HepG2 (cell line): ENCODE measurements at regions not wholly inside any gene's neighbourhood (a gene's known extent, or its start where the extent isn't known, plus 50 kb on each side); places are given as distances from the start of the nearest gene placed in this dataset.

Experiments used
- ATAC-seq: fragments of 200-7000 bp; cut with Tn5 transposase; 3 replicates; pipeline ENCODE4 v1.9.1; 2020; ENCODE audit warnings: mild to moderate bottlenecking, moderate library complexity
- BruUV-seq: library from RNA; stranded (reverse); fragments of 400-500 nt; replicated peaks from 2 replicates; lab custom pipeline; 2021; lab: Mats Ljungman, UMichigan
- CTCF ChIA-PET: fragments of 300-600 bp; formaldehyde crosslinking; extraction: SDS; loops from one replicate; lab custom pipeline; 2021; ENCODE audit warnings: low total read pairs, inconsistent platforms, low intra/inter-chr PET ratio; lab: Yijun Ruan, JAX
- POLR2A ChIA-PET: fragments of 350-600 bp; sonication (Branson Sonifier 250); formaldehyde crosslinking; loops from one replicate; lab custom pipeline; 2020; ENCODE audit warnings: antibody characterized with exemption, inconsistent platforms; lab: Yijun Ruan, JAX
- DNase-seq: peaks from one replicate; pipeline ENCODE4 v3.0.0-alpha.2; 2015; ENCODE audit warnings: low spot score
- FAIRE-seq: peaks from 3 replicates; lab custom pipeline; 2011; peaks lifted over from hg19 to GRCh38; lab: Jason Lieb, UNC
- H2AFZ ChIP-seq: one replicate; pipeline ENCODE4 v1.6.1; 2011; ENCODE audit warnings: low read length, inconsistent platforms
- H3K27ac ChIP-seq: fragments of 300-600 bp; 3 replicates; pipeline ENCODE4 v1.8.0; 2011; ENCODE audit warnings: mixed run types, mild to moderate bottlenecking, mixed read lengths, low read length, inconsistent platforms; ENCODE audit not compliant: insufficient read depth; ENCODE audit errors: extremely low read length
- H3K27me3 ChIP-seq, 2 experiments: fragments of 200-600 bp in 1 of 2; 2 replicates in 1 of 2; 3 replicates in 1 of 2; pipeline versions ENCODE4 v1.6.0 to v1.8.0; 2011; ENCODE audit warnings: low read length in 2 of 2, mild to moderate bottlenecking in 2 of 2, moderate library complexity in 2 of 2, inconsistent platforms in 1 of 2; ENCODE audit not compliant: insufficient read depth in 2 of 2, control insufficient read depth in 1 of 2
- H3K36me3 ChIP-seq, 2 experiments: fragments of 200-600 bp in 1 of 2; replicated peaks in 1 of 2; 2 replicates in 1 of 2; 3 replicates in 1 of 2; pipeline versions ENCODE4 v1.5.1 to v1.8.0; 2011; ENCODE audit warnings: low read length in 2 of 2, inconsistent platforms in 1 of 2; ENCODE audit not compliant: insufficient read depth in 2 of 2, control insufficient read depth in 1 of 2
- H3K4me1 ChIP-seq: 2 replicates; pipeline ENCODE4 v1.5.1; 2012; ENCODE audit warnings: low read length, inconsistent platforms; ENCODE audit not compliant: insufficient read depth
- H3K4me2 ChIP-seq: 2 replicates; pipeline ENCODE4 v1.6.0; 2011; ENCODE audit warnings: low read depth, low read length, inconsistent platforms
- H3K4me3 ChIP-seq, 3 experiments: fragments of 200-600 bp in 1 of 3; sonication (generic), shearing (Covaris generic) in 1 of 3; replicated peaks in 1 of 3; 2 replicates each; pipeline ENCODE4 v1.5.1; 2011 to 2016; ENCODE audit warnings: low read length in 3 of 3, inconsistent platforms in 2 of 3, low read depth in 2 of 3, mild to moderate bottlenecking in 2 of 3, control low read depth in 1 of 3, mixed read lengths in 1 of 3; ENCODE audit not compliant: insufficient read depth in 1 of 3
- H3K79me2 ChIP-seq: one replicate; pipeline ENCODE4 v1.6.1; 2011; ENCODE audit warnings: low read length, inconsistent platforms; ENCODE audit not compliant: insufficient read depth
- H3K9ac ChIP-seq: 2 replicates; pipeline ENCODE4 v1.6.0; 2011; ENCODE audit warnings: mild to moderate bottlenecking, low read depth, low read length, inconsistent platforms; ENCODE audit not compliant: insufficient read depth
- H3K9me3 ChIP-seq: 2 replicates; pipeline ENCODE4 v1.5.1; 2012; ENCODE audit warnings: mild to moderate bottlenecking, low read length
- H4K20me1 ChIP-seq: 2 replicates; pipeline ENCODE4 v1.6.0; 2011; ENCODE audit warnings: inconsistent platforms, mild to moderate bottlenecking, low read length, moderate library complexity; ENCODE audit not compliant: insufficient read depth
- NFYC ChIP-seq: IDR thresholded peaks from 2 replicates; pipeline ENCODE4 v1.6.1; 2016; ENCODE audit warnings: missing genetic modification reagents, missing compliant biosample characterization
- RERE ChIP-seq: IDR thresholded peaks from 2 replicates; pipeline ENCODE4 v1.6.1; 2016; ENCODE audit warnings: low read depth, missing genetic modification reagents, missing compliant biosample characterization
- ZNF576 ChIP-seq: sonication (generic); formaldehyde crosslinking; IDR thresholded peaks from 2 replicates; pipeline ENCODE4 v1.4.0; 2020; ENCODE audit warnings: mild to moderate bottlenecking, missing genetic modification reagents
- WGBS: methylation state at CpG from one replicate; pipeline ENCODE4 v1.1.6; 2017; ENCODE audit warnings: low lambda C conversion rate; 5-methylcytosine and 5-hydroxymethylcytosine counted together
- in situ Hi-C: cut with HindIII; loops from 2 replicates; pipeline ENCODE4 v1.10.0; 2017; ENCODE audit warnings: low pct_unique_long_range_greater_than_20kb; ENCODE audit not compliant: extremely low pct_ligation_motif_present
- intact Hi-C: fragments of 100-400 bp; cut with micrococcal nuclease; formaldehyde crosslinking; loops from one replicate; pipeline ENCODE4 v1.10.0; 2022; ENCODE audit not compliant: unreplicated experiment
- TF ChIP-seq, protein P1 (sequence below): sonication (generic); formaldehyde crosslinking; conservative IDR thresholded peaks from 2 replicates; pipeline ENCODE4 v1.4.0; 2020; ENCODE audit warnings: missing genetic modification reagents

DNA sequence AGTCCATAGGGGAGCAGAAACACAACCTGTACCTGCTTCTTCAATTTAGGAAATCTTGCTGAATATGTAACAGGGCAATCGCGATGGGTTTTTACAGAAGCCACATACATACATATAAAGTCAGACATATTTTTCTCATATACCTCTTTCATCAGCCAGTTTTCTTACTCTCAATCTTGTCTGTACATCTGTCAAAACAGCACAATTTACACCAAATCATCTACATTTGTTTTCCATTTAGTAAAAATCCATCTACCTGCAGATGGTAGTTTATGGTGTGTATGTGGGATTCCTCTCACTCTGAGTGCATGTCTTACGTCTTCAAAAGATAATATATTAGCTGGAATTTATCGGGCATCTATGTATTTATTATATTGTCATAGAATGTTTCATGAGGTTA lies 208.7 kb downstream of the ZPLD1 start:
- H3K79me2 ChIP-seq: no peaks in the 10 kb centered on the region
- H3K4me1 ChIP-seq: no peaks in the 10 kb centered on the region
- H3K9ac ChIP-seq: no peak overlapping the region
- TF ChIP-seq ZNF576 (no peak), NFYC (CRISPR knock-in tag) (no peak), RERE (no peak)
- WGBS: 17% methylated on average over 4 of the region's 4 CpGs
- intact Hi-C loops: no loop called here
- CTCF ChIA-PET: no interaction called here
- in situ Hi-C loops: no loop called here
- no peak overlapping the region for H3K4me3 ChIP-seq
- H3K36me3 ChIP-seq: no peaks in the 10 kb centered on the region
- no TSS peak for BruUV-seq
- no peaks in the 10 kb centered on the region for H3K9me3 ChIP-seq
- H3K4me2 ChIP-seq: no peak overlapping the region
- POLR2A ChIA-PET: no interaction called here
- ATAC-seq (no peak), DNase-seq (no peak), FAIRE-seq (no peak)
- H2AFZ ChIP-seq: no peak overlapping the region
- H4K20me1 ChIP-seq: no peaks in the 10 kb centered on the region
- no peaks in the 10 kb centered on the region for H3K27me3 ChIP-seq
- no peak overlapping the region for H3K27ac ChIP-seq

GRCh38 chr3:102646557-102646956 lies 211.7 kb downstream of the ZPLD1 start:
- Histone ChIP-seq H3K9me3 (no peaks in the 10 kb centered on the region), H3K27me3 (no peaks in the 10 kb centered on the region), H3K27ac (no peak overlapping the region), H4K20me1 (no peaks in the 10 kb centered on the region), H3K4me1 (no peaks in the 10 kb centered on the region), H3K9ac (no peak overlapping the region), H3K4me3 (no peak overlapping the region), H2AFZ (no peak overlapping the region), H3K4me2 (no peak overlapping the region), H3K79me2 (no peaks in the 10 kb centered on the region), H3K36me3 (no peaks in the 10 kb centered on the region)
- intact Hi-C loops (no loop called here), in situ Hi-C loops (no loop called here)
- 43% methylated on average over 2 of the region's 2 CpGs for WGBS
- ATAC-seq: no peak
- BruUV-seq: no TSS peak
- ChIA-PET CTCF (no interaction called here), POLR2A (no interaction called here)
- TF ChIP-seq, protein P1, sequence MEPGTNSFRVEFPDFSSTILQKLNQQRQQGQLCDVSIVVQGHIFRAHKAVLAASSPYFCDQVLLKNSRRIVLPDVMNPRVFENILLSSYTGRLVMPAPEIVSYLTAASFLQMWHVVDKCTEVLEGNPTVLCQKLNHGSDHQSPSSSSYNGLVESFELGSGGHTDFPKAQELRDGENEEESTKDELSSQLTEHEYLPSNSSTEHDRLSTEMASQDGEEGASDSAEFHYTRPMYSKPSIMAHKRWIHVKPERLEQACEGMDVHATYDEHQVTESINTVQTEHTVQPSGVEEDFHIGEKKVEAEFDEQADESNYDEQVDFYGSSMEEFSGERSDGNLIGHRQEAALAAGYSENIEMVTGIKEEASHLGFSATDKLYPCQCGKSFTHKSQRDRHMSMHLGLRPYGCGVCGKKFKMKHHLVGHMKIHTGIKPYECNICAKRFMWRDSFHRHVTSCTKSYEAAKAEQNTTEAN: no peak
- DNase-seq: no peak
- no peak for FAIRE-seq
